Upper lobe of left lung (tissue), 4 donors: ENCODE measurements at regions not wholly inside any gene's neighbourhood (a gene's known extent, or its start where the extent isn't known, plus 50 kb on each side); places are given as distances from the start of the nearest gene placed in this dataset.

ENCODE experiments used
- POLR2A ChIP-seq, 4 donors: fragments of 450-650 bp; IDR thresholded peaks; one replicate each; pipeline ENCODE4 v1.5.1; 2016 to 2017; ENCODE audit warnings: antibody characterized with exemption in 4 of 4, mild to moderate bottlenecking in 2 of 4
- TF ChIP-seq, protein P1 (sequence below), 6 experiments: fragments of 450-650 bp in 4 of 6; fragments of 200-600 bp in 2 of 6; sonication (generic) in 2 of 6; IDR thresholded peaks; one replicate each; pipeline ENCODE4 v1.5.1; 2016 to 2019; ENCODE audit warnings: antibody characterized with exemption in 6 of 6

- TF ChIP-seq, protein P1, sequence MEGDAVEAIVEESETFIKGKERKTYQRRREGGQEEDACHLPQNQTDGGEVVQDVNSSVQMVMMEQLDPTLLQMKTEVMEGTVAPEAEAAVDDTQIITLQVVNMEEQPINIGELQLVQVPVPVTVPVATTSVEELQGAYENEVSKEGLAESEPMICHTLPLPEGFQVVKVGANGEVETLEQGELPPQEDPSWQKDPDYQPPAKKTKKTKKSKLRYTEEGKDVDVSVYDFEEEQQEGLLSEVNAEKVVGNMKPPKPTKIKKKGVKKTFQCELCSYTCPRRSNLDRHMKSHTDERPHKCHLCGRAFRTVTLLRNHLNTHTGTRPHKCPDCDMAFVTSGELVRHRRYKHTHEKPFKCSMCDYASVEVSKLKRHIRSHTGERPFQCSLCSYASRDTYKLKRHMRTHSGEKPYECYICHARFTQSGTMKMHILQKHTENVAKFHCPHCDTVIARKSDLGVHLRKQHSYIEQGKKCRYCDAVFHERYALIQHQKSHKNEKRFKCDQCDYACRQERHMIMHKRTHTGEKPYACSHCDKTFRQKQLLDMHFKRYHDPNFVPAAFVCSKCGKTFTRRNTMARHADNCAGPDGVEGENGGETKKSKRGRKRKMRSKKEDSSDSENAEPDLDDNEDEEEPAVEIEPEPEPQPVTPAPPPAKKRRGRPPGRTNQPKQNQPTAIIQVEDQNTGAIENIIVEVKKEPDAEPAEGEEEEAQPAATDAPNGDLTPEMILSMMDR (IDR thresholded peaks at IDR 0.05): no peak
- TF ChIP-seq POLR2A (IDR thresholded peaks at IDR 0.05): no peak
These were observed 121.7 kb downstream of the MRPL14 start for GRCh38 chr6:44005507-44005903.
